Neural progenitor cell (in vitro differentiated cells): ENCODE measurements at regions not wholly inside any gene's neighbourhood (a gene's known extent, or its start where the extent isn't known, plus 50 kb on each side); places are given as distances from the start of the nearest gene placed in this dataset.

ENCODE experiments used
- CTCF ChIP-seq: fragments of 200-600 bp; sonication (generic); IDR thresholded peaks from 2 replicates; pipeline ENCODE4 v1.5.1; 2017; ENCODE audit warnings: antibody characterized with exemption, mild to moderate bottlenecking
- EZH2phosphoT487 ChIP-seq: fragments of 200-600 bp; sonication (generic); IDR thresholded peaks from 2 replicates; pipeline ENCODE4 v1.6.1; 2017; ENCODE audit warnings: antibody characterized with exemption

GRCh38 chr12:97168804-97169203 is 261.7 kb downstream of the NEDD1 start:
- no peak for TF ChIP-seq CTCF
- TF ChIP-seq EZH2phosphoT487, result no peak
